ENCODE measurements at regions not wholly inside any gene's neighbourhood (a gene's known extent, or its start where the extent isn't known, plus 50 kb on each side); places are given as distances from the start of the nearest gene placed in this dataset.

DNA sequence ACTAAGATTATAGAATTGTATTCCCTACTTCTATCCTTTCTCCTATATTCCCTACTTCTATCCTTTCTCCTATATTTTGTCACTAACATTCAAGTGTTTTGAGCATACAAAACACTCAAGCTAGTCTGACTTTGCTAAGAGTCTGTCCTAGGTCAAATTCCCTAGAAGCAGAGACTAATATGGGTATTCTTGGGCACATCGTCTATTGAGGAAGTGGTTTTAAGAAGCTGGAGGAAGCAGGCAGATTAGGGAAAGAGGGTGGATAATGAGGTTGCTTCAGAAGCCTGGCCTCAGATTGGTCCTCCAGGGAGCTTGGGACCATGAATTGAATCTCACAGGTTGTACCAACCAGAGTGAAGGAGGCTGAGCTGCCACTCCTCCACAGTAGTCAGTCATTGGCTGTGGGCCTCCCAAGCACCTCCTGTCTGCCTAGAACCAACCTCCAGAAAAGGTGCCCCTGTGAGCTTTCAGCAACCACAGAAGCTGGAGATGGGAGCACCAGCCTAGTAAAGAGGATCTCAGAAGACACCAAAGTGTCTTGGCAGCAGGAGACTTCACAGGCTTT lies 295.9 kb upstream of the PHF14 start:
- DNase-seq (no peak), ATAC-seq (no peak)
- H3K4me1 Mint-ChIP-seq (ENCODE audit: low read depth), result no peaks in the 10 kb centered on the region
- no peaks in the 10 kb centered on the region for H3K36me3 Mint-ChIP-seq (ENCODE audit: low read depth)
- ChIA-PET POLR2A (interaction anchor here (0.6 kb wide), 1 partner anchor 23 kb away, joined by 4 read pairs; no protein-coding TSS in a partner anchor), CTCF (no interaction called here)
- no peaks in the 10 kb centered on the region for H3K27me3 Mint-ChIP-seq
- intact Hi-C loops (cut with micrococcal nuclease), result no loop called here
- H3K27ac Mint-ChIP-seq, result no peak overlapping the region
- no peak overlapping the region for H3K4me3 Mint-ChIP-seq
- H3K9me3 Mint-ChIP-seq, result no peaks in the 10 kb centered on the region
- TF ChIP-seq, protein P1, sequence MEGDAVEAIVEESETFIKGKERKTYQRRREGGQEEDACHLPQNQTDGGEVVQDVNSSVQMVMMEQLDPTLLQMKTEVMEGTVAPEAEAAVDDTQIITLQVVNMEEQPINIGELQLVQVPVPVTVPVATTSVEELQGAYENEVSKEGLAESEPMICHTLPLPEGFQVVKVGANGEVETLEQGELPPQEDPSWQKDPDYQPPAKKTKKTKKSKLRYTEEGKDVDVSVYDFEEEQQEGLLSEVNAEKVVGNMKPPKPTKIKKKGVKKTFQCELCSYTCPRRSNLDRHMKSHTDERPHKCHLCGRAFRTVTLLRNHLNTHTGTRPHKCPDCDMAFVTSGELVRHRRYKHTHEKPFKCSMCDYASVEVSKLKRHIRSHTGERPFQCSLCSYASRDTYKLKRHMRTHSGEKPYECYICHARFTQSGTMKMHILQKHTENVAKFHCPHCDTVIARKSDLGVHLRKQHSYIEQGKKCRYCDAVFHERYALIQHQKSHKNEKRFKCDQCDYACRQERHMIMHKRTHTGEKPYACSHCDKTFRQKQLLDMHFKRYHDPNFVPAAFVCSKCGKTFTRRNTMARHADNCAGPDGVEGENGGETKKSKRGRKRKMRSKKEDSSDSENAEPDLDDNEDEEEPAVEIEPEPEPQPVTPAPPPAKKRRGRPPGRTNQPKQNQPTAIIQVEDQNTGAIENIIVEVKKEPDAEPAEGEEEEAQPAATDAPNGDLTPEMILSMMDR (IDR thresholded peaks at IDR 0.05), result no peak

DNA sequence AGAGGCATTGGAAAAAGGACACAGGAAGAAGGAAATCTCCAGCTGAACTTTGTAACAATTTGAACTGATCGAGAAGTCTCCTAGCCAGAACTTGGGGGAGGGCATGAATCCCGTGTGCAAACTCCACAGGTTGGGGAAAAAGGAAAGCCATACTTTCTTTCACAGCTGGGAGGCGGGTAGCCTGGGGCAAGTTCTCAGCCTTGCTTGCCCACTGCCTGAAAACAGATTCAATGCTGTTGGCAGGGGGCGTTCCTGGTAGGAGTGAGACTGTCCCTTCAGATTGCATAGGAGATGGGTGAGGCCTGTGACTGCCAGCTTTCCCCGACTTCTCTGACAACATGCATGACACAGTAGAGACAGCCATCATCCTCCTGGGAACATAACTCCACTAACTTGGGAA lies 289.1 kb upstream of the PHF14 start:
- intact Hi-C loops (cut with micrococcal nuclease), result no loop called here
- TF ChIP-seq, protein P1 (IDR thresholded peaks at IDR 0.05), result no peak
- ChIA-PET POLR2A (no interaction called here), CTCF (no interaction called here)
- Mint-ChIP-seq H3K4me1 (ENCODE audit: low read depth) (no peaks in the 10 kb centered on the region), H3K27me3 (peaks cover 3% of the 10 kb centered on the region), H3K9me3 (no peaks in the 10 kb centered on the region), H3K27ac (no peak overlapping the region), H3K4me3 (no peak overlapping the region), H3K36me3 (ENCODE audit: low read depth) (no peaks in the 10 kb centered on the region)
- DNase-seq (no peak), ATAC-seq (no peak)

DNA sequence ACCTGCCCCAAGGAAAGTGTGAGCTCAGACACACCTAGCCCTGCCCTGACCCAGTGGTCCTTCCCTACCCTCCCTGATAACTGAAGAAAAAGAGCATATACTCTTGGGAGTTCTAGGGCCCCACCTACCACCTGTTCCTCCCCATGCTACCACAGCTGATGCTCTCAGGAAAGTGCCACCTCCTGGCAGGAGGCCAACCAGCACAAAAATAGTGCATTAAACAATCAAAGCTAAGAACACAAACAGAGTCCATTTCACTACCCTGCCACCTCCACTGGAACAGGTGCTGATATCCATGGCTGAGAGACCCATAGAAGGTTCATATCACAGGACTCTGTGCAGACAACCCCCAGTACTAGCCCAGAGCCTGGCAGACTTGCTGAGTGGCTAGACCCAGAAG lies 288.6 kb upstream of the PHF14 start:
- intact Hi-C loops (cut with micrococcal nuclease), result no loop called here

DNA sequence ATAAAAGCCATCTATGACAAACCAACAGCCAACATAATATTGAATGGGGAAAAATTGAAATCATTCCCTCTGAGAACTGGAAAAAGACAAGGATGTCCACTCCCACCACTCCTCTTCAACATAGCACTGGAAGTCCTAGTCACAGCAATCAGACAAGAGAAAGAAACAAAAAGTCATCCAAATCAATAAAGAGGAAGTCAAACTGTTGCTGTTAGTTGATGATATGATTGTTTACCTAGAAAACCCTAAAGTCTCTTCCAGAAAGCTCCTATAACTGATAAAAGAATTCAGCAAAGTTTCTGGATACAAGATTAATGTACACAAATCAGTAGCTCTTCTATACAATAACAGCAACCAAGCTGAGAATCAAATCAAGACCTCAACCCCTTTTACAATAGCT lies 285.1 kb upstream of the PHF14 start:
- H3K36me3 Mint-ChIP-seq (ENCODE audit: low read depth), result no peaks in the 10 kb centered on the region
- no peaks in the 10 kb centered on the region for H3K9me3 Mint-ChIP-seq
- H3K4me3 Mint-ChIP-seq, result no peak overlapping the region
- H3K4me1 Mint-ChIP-seq (ENCODE audit: low read depth), result no peaks in the 10 kb centered on the region
- ATAC-seq (no peak), DNase-seq (no peak)
- intact Hi-C loops (cut with micrococcal nuclease), result no loop called here
- TF ChIP-seq, protein P1 (IDR thresholded peaks at IDR 0.05), result no peak
- peaks cover 3% of the 10 kb centered on the region for H3K27me3 Mint-ChIP-seq
- ChIA-PET CTCF (no interaction called here), POLR2A (no interaction called here)
- no peak overlapping the region for H3K27ac Mint-ChIP-seq

More for the DNA sequence above, 288.6 kb upstream of the PHF14 start:
- no peak for ATAC-seq
- POLR2A ChIA-PET, result no interaction called here
- TF ChIP-seq, protein P1 (IDR thresholded peaks at IDR 0.05), result no peak
- no peak for DNase-seq
- H3K27me3 Mint-ChIP-seq, result peaks cover 3% of the 10 kb centered on the region
- H3K27ac Mint-ChIP-seq, result no peak overlapping the region
- CTCF ChIA-PET, result no interaction called here
- H3K4me1 Mint-ChIP-seq (ENCODE audit: low read depth), result no peaks in the 10 kb centered on the region
- no peaks in the 10 kb centered on the region for H3K36me3 Mint-ChIP-seq (ENCODE audit: low read depth)
- H3K9me3 Mint-ChIP-seq, result no peaks in the 10 kb centered on the region
- no peak overlapping the region for H3K4me3 Mint-ChIP-seq

DNA sequence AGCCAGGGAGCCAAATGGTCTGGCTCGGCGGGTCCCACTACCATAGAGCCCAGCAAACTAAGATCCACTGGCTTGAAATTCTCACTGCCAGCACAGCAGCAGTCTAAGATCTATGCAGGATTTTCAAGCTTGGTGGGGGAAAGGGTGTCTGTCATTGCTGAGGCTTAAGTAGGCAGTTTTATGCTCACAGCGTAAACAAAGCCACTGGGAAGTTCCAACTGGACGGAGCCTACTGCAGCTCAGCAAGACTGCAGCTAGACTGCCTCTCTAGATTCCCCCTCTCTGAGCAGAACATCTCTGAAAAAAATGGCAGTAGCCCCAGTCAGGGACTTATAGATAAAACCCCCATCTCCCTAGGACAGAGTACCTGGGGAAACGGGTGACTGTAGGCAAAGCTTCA lies 277.6 kb upstream of the PHF14 start:
- TF ChIP-seq, protein P1 (IDR thresholded peaks at IDR 0.05), result no peak
- peaks cover 5% of the 10 kb centered on the region for H3K9me3 Mint-ChIP-seq
- H3K36me3 Mint-ChIP-seq (ENCODE audit: low read depth), result no peaks in the 10 kb centered on the region
- intact Hi-C loops (cut with micrococcal nuclease), result no loop called here
- no peaks in the 10 kb centered on the region for H3K4me1 Mint-ChIP-seq (ENCODE audit: low read depth)
- no peak overlapping the region for H3K27ac Mint-ChIP-seq
- H3K27me3 Mint-ChIP-seq, result no peaks in the 10 kb centered on the region
- ChIA-PET POLR2A (no interaction called here), CTCF (no interaction called here)
- ATAC-seq (no peak), DNase-seq (no peak)
- H3K4me3 Mint-ChIP-seq, result no peak overlapping the region
